Neuronal stem cell (in vitro differentiated cells): ENCODE measurements at regions not wholly inside any gene's neighbourhood (a gene's known extent, or its start where the extent isn't known, plus 50 kb on each side); places are given as distances from the start of the nearest gene placed in this dataset.
A peak's percentile ranks its signal among the peaks of the same experiment; 100 is the strongest.

Experiments used
- DNase-seq: peaks from one replicate; pipeline ENCODE4 v3.0.0-alpha.2; 2013; ENCODE audit warnings: low spot score
- H2AFZ ChIP-seq: one replicate; pipeline ENCODE4 v1.6.1; 2013; ENCODE audit warnings: mild to moderate bottlenecking, low read length, inconsistent platforms
- H2AK5ac ChIP-seq: 2 replicates; pipeline ENCODE4 v1.6.1; 2013; ENCODE audit warnings: low read depth, mild to moderate bottlenecking, inconsistent platforms, low read length, moderate library complexity, mixed read lengths
- H2BK120ac ChIP-seq: 2 replicates; pipeline ENCODE4 v1.6.1; 2013; ENCODE audit warnings: low read depth, mild to moderate bottlenecking, inconsistent platforms, low read length, moderate library complexity, mixed read lengths
- H2BK12ac ChIP-seq: one replicate; pipeline ENCODE4 v1.6.1; 2013; ENCODE audit warnings: low read length, inconsistent platforms
- H2BK15ac ChIP-seq: 2 replicates; pipeline ENCODE4 v1.6.1; 2013; ENCODE audit warnings: mild to moderate bottlenecking, low read length, inconsistent platforms, mixed read lengths
- H2BK5ac ChIP-seq: one replicate; pipeline ENCODE4 v1.6.1; 2013; ENCODE audit warnings: inconsistent platforms, mild to moderate bottlenecking, low read length, moderate library complexity
- H3K14ac ChIP-seq: one replicate; pipeline ENCODE4 v1.6.1; 2013; ENCODE audit warnings: low read length, inconsistent platforms
- H3K18ac ChIP-seq: 2 replicates; pipeline ENCODE4 v1.6.1; 2013; ENCODE audit warnings: low read length, inconsistent platforms
- H3K23ac ChIP-seq: 2 replicates; pipeline ENCODE4 v1.6.1; 2013; ENCODE audit warnings: low read depth, mild to moderate bottlenecking, mixed read lengths, low read length, inconsistent platforms; ENCODE audit not compliant: poor library complexity
- H3K27ac ChIP-seq: replicated peaks from 3 replicates; pipeline ENCODE4 v1.5.1; 2013; ENCODE audit warnings: low read length, inconsistent platforms
- H3K27me3 ChIP-seq, 3 experiments: 2 replicates each; pipeline ENCODE4 v1.6.1; 2013; ENCODE audit warnings: low read length in 3 of 3, mild to moderate bottlenecking in 2 of 3, inconsistent platforms in 1 of 3, low read depth in 1 of 3, mixed read lengths in 1 of 3, moderate library complexity in 1 of 3; ENCODE audit not compliant: control insufficient read depth in 3 of 3, insufficient read depth in 3 of 3
- H3K36me3 ChIP-seq, 2 donors: replicated peaks in 1 of 2; 2 replicates each; pipeline ENCODE4 v1.6.1; 2013; ENCODE audit warnings: low read length in 2 of 2; ENCODE audit not compliant: control insufficient read depth in 2 of 2, insufficient read depth in 2 of 2
- H3K4ac ChIP-seq: 2 replicates; pipeline ENCODE4 v1.6.1; 2013; ENCODE audit warnings: inconsistent platforms, mild to moderate bottlenecking, low read length, moderate library complexity
- H3K4me1 ChIP-seq, 2 donors: 1 replicate in 1 of 2; 2 replicates in 1 of 2; pipeline ENCODE4 v1.6.1; 2013; ENCODE audit warnings: low read length in 2 of 2, low read depth in 1 of 2; ENCODE audit not compliant: control insufficient read depth in 2 of 2, insufficient read depth in 1 of 2
- H3K4me2 ChIP-seq: one replicate; pipeline ENCODE4 v1.6.1; 2013; ENCODE audit warnings: mild to moderate bottlenecking, low read length, inconsistent platforms; ENCODE audit not compliant: insufficient read depth, poor library complexity, severe bottlenecking
- H3K4me3 ChIP-seq, 2 donors: 2 replicates each; pipeline ENCODE4 v1.5.1; 2013; ENCODE audit warnings: low read length in 2 of 2, mild to moderate bottlenecking in 2 of 2, inconsistent platforms in 1 of 2, moderate library complexity in 1 of 2
- H3K79me1 ChIP-seq: one replicate; pipeline ENCODE4 v1.6.1; 2013; ENCODE audit warnings: low read depth, mild to moderate bottlenecking, inconsistent platforms, low read length, moderate library complexity
- H3K9ac ChIP-seq: one replicate; pipeline ENCODE4 v1.6.1; 2013; ENCODE audit warnings: mild to moderate bottlenecking, low read depth, low read length, inconsistent platforms; ENCODE audit not compliant: poor library complexity
- H3K9me3 ChIP-seq, 2 donors: replicated peaks in 1 of 2; 2 replicates each; pipeline versions ENCODE3 to v1.6.1; 2013; ENCODE audit warnings: low read length in 2 of 2, mild to moderate bottlenecking in 2 of 2, inconsistent platforms in 1 of 2, low read depth in 1 of 2, mixed read lengths in 1 of 2, moderate library complexity in 1 of 2; ENCODE audit not compliant: control insufficient read depth in 2 of 2, insufficient read depth in 1 of 2
- H4K8ac ChIP-seq: one replicate; pipeline ENCODE4 v1.6.1; 2013; ENCODE audit warnings: low read depth, mild to moderate bottlenecking, inconsistent platforms, low read length, moderate library complexity
- H4K91ac ChIP-seq: one replicate; pipeline ENCODE4 v1.6.1; 2013; ENCODE audit warnings: low read length, low read depth, mild to moderate bottlenecking, inconsistent platforms; ENCODE audit not compliant: poor library complexity
- WGBS, 2 donors: extraction: QIAGEN DNeasy Blood & Tissue Kit; methylation state at CpG; one replicate each; pipeline ENCODE4 v1.1.7; 2013; ENCODE audit warnings: missing lambda C conversion rate in 2 of 2, mixed read lengths in 1 of 2; ENCODE audit not compliant: insufficient read length in 2 of 2, insufficient replicate concordance in 1 of 2; ENCODE audit errors: extremely low coverage in 2 of 2; 5-methylcytosine and 5-hydroxymethylcytosine counted together

DNA sequence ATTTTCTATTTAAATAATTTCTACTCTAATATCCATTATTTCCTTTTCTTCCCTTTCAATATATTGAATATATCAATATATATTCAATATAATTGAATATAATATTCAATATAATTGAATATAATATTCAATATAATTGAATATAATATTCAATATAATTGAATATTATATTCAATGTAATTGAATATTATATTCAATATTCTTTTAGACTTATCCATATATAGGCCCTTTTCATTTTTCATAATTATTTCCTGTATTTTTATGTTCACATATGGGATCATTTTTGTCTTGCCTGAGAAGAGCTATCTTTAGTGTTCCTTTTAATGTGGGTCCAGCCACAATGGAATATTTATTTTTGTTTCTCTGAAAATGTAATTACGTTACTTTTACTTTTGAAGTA lies 88.9 kb upstream of the ESRRB start:
- no peaks in the 10 kb centered on the region for H3K36me3 ChIP-seq
- H3K4me2 ChIP-seq, result no peak overlapping the region
- no peak overlapping the region for H2BK15ac ChIP-seq
- H3K27me3 ChIP-seq, result no peaks in the 10 kb centered on the region
- no CpG with 5 or more reads among the region's 1 CpG for WGBS, 2 donors
- H2BK12ac ChIP-seq, result no peak overlapping the region
- no peak overlapping the region for H3K18ac ChIP-seq
- no peak overlapping the region for H3K27ac ChIP-seq
- no peak overlapping the region for H4K91ac ChIP-seq
- no peak overlapping the region for H2AK5ac ChIP-seq
- H3K4me3 ChIP-seq, result no peak overlapping the region
- H3K14ac ChIP-seq, result no peak overlapping the region
- H3K79me1 ChIP-seq, result no peaks in the 10 kb centered on the region
- no peak overlapping the region for H3K23ac ChIP-seq
- H2BK120ac ChIP-seq, result no peak overlapping the region
- H2AFZ ChIP-seq, result no peak overlapping the region
- no peak overlapping the region for H3K9ac ChIP-seq
- H4K8ac ChIP-seq, result no peak overlapping the region
- no peak overlapping the region for H3K4ac ChIP-seq
- no peaks in the 10 kb centered on the region for H3K4me1 ChIP-seq
- DNase-seq, result no peak
- H3K9me3 ChIP-seq, result peaks cover 0 to 2% of the 10 kb centered on the region in 2 donors
- no peak overlapping the region for H2BK5ac ChIP-seq

DNA sequence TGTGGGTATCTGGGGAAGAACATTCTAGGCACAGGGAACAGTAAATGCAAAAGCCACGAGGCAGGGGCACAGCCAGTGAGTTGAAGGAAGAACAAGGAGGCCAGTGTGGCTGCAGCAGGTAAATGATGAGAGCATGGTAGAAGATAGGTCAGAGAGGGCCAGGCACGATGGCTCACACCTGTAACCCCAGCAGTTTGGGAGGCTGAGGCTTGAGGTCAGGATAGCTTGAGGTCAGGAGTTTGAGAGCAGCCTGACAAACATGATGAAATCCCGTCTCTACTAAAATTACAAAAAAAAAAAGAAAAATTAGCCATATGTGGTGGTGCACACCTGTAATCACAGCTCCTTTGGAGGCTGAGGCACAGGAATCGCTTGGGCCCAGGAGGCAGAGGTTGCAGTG lies 86.7 kb upstream of the ESRRB start:
- Histone ChIP-seq H3K27ac (no peak overlapping the region), H3K9ac (no peak overlapping the region), H2AFZ (no peak overlapping the region), H3K27me3 (no peaks in the 10 kb centered on the region), H3K4ac (no peak overlapping the region), H2BK120ac (no peak overlapping the region), H2AK5ac (no peak overlapping the region), H3K14ac (no peak overlapping the region), H2BK5ac (no peak overlapping the region), H3K23ac (no peak overlapping the region), H3K18ac (no peak overlapping the region), H3K79me1 (no peaks in the 10 kb centered on the region), H4K8ac (no peak overlapping the region), H2BK12ac (no peak overlapping the region), H3K4me1 (no peaks in the 10 kb centered on the region), H3K4me3 (no peak overlapping the region), H2BK15ac (no peak overlapping the region), H3K36me3 (no peaks in the 10 kb centered on the region), H4K91ac (no peak overlapping the region), H3K9me3 (peaks cover 0 to 2% of the 10 kb centered on the region in 2 donors), H3K4me2 (no peak overlapping the region)
- no CpG with 5 or more reads among the region's 4 CpGs for WGBS, 2 donors
- DNase-seq, result no peak

DNA sequence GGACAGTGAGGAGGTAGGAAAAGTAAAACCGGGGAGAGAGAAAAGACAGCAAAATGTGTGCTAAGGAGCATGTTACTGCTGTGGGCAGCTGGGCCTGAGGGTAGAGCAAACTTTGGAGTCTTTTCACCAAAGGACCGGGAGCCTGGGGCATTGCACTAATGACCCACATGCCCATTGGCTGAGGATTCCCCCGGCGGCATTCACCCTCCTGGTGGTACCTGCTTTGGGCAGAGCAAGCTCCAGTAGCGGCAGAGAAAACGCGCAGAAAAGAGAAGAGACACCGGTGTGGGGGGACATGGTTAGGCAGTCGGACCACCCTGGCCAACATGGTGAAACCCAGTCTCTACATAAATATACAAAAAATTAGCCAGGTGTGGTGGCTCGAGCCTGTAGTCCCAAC lies 83.4 kb upstream of the ESRRB start:
- Histone ChIP-seq H3K4me1 (no peaks in the 10 kb centered on the region), H3K14ac (no peak overlapping the region), H3K27ac (no peak overlapping the region), H3K9me3 (peaks cover 0 to 2% of the 10 kb centered on the region in 2 donors), H4K8ac (no peak overlapping the region), H4K91ac (no peak overlapping the region), H3K79me1 (no peaks in the 10 kb centered on the region), H2BK12ac (no peak overlapping the region), H3K27me3 (no peaks in the 10 kb centered on the region), H3K9ac (no peak overlapping the region), H3K4me3 (no peak overlapping the region), H3K4ac (no peak overlapping the region), H2AFZ (no peak overlapping the region), H3K4me2 (no peak overlapping the region), H3K18ac (peak overlapping the region; percentile 11), H2BK120ac (no peak overlapping the region), H2BK5ac (no peak overlapping the region), H2AK5ac (no peak overlapping the region), H2BK15ac (no peak overlapping the region), H3K36me3 (no peaks in the 10 kb centered on the region), H3K23ac (no peak overlapping the region)
- DNase-seq, result no peak
- no CpG with 5 or more reads among the region's 10 CpGs for WGBS, 2 donors

DNA sequence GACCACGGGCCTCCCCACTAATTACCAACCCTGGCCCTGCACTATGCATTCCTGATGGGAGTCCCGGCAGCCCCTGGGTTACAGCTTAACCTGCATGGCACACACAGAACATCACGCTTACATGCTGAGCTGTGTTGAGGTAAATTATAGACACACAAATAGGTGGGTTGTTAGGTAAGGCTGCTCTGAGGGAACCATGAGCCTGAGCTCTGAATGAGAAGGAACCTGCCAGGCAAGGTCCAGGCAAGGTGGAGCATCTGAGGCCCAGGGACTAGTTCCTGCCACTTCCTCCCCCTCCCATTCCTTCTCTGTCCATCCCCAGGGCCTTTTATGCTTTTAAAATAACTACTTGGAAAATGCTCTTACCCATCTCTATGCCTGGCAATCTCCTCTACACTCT lies 82.7 kb upstream of the ESRRB start:
- DNase-seq, result no peak
- no CpG with 5 or more reads among the region's 3 CpGs for WGBS, 2 donors

More for the DNA sequence above, 82.7 kb upstream of the ESRRB start:
- no peaks in the 10 kb centered on the region for H3K36me3 ChIP-seq
- no peak overlapping the region for H3K27ac ChIP-seq
- no peak overlapping the region for H3K14ac ChIP-seq
- H4K8ac ChIP-seq, result no peak overlapping the region
- no peak overlapping the region for H2BK5ac ChIP-seq
- H3K4me3 ChIP-seq, result no peak overlapping the region
- no peak overlapping the region for H2AFZ ChIP-seq
- H3K23ac ChIP-seq, result no peak overlapping the region
- no peak overlapping the region for H2BK15ac ChIP-seq
- no peak overlapping the region for H3K4ac ChIP-seq
- H3K4me2 ChIP-seq, result no peak overlapping the region
- no peak overlapping the region for H3K9ac ChIP-seq
- H2BK120ac ChIP-seq, result no peak overlapping the region
- no peaks in the 10 kb centered on the region for H3K79me1 ChIP-seq
- H2BK12ac ChIP-seq, result no peak overlapping the region
- H3K27me3 ChIP-seq, result no peaks in the 10 kb centered on the region
- peaks cover 0 to 2% of the 10 kb centered on the region in 2 donors for H3K9me3 ChIP-seq
- H3K4me1 ChIP-seq, result no peaks in the 10 kb centered on the region
- no peak overlapping the region for H3K18ac ChIP-seq
- H2AK5ac ChIP-seq, result no peak overlapping the region
- no peak overlapping the region for H4K91ac ChIP-seq
